Panc1 (cell line): ENCODE measurements at regions not wholly inside any gene's neighbourhood (a gene's known extent, or its start where the extent isn't known, plus 50 kb on each side); places are given as distances from the start of the nearest gene placed in this dataset.
A peak's percentile ranks its signal among the peaks of the same experiment; 100 is the strongest.

Experiments
- ATAC-seq: fragments of 200-7000 bp; cut with Tn5 transposase; 2 replicates; pipeline ENCODE4 v1.9.1; 2020; ENCODE audit warnings: mild to moderate bottlenecking, moderate library complexity
- BruUV-seq: library from RNA; stranded (reverse); fragments of 400-500 nt; replicated peaks from 2 replicates; lab custom pipeline; 2021; lab: Mats Ljungman, UMichigan
- CTCF ChIA-PET: fragments of 300-600 bp; sonication (Branson Sonifier 250); formaldehyde crosslinking; loops from one replicate; lab custom pipeline; 2022; ENCODE audit warnings: antibody characterized with exemption; lab: Charles Lee
- POLR2A ChIA-PET: fragments of 300-600 bp; sonication (Branson Sonifier 250); formaldehyde crosslinking; loops from one replicate; lab custom pipeline; 2022; ENCODE audit warnings: antibody characterized with exemption; lab: Charles Lee
- DNase-seq: peaks from one replicate; pipeline ENCODE4 v3.0.0-alpha.2; 2010; ENCODE audit warnings: low read depth, low spot score
- H3K27ac ChIP-seq: 2 replicates; pipeline ENCODE4 v1.5.1; 2011; ENCODE audit warnings: mild to moderate bottlenecking, low read length, inconsistent platforms
- H3K27me3 ChIP-seq: fragments of 200-500 bp; sonication (Bioruptor generic); 2 replicates; pipeline ENCODE4 v1.6.0; 2014; ENCODE audit warnings: low read length, inconsistent platforms; ENCODE audit not compliant: control insufficient read depth, insufficient read depth
- H3K36me3 ChIP-seq: fragments of 200-500 bp; sonication (Bioruptor generic); 2 replicates; pipeline ENCODE4 v1.5.1; 2014; ENCODE audit warnings: inconsistent platforms, mild to moderate bottlenecking, low read length, moderate library complexity; ENCODE audit not compliant: control insufficient read depth, insufficient read depth
- H3K4me1 ChIP-seq: 2 replicates; pipeline ENCODE4 v1.5.1; 2011; ENCODE audit warnings: inconsistent platforms, mild to moderate bottlenecking, low read length, moderate library complexity; ENCODE audit not compliant: control insufficient read depth, insufficient read depth
- H3K4me3 ChIP-seq, 2 experiments: 2 replicates each; pipeline ENCODE4 v1.5.1; 2011 to 2012; ENCODE audit warnings: low read depth in 2 of 2, low read length in 2 of 2, mild to moderate bottlenecking in 2 of 2, inconsistent platforms in 1 of 2, moderate library complexity in 1 of 2
- H3K9me3 ChIP-seq: fragments of 200-500 bp; sonication (Bioruptor generic); 2 replicates; pipeline ENCODE4 v1.5.1; 2014; ENCODE audit warnings: low read depth, mild to moderate bottlenecking, inconsistent platforms, low read length, moderate library complexity; ENCODE audit not compliant: control insufficient read depth, insufficient read depth
- CTCF ChIP-seq: fragments of 450-650 bp; IDR thresholded peaks from 2 replicates; pipeline ENCODE4 v1.5.1; 2017; ENCODE audit warnings: mild to moderate bottlenecking
- POLR2AphosphoS5 ChIP-seq: IDR thresholded peaks from 2 replicates; pipeline ENCODE4 v1.6.1; 2012; ENCODE audit warnings: mild to moderate bottlenecking, low read depth, low read length, moderate library complexity
- REST ChIP-seq, 2 experiments: IDR thresholded peaks; 2 replicates each; pipeline ENCODE4 v1.6.1; 2011 to 2012; ENCODE audit warnings: low read depth in 2 of 2, control low read depth in 1 of 2, low read length in 1 of 2, mild to moderate bottlenecking in 1 of 2, moderate library complexity in 1 of 2; ENCODE audit not compliant: insufficient read depth in 1 of 2
- SIN3A ChIP-seq: IDR thresholded peaks from 2 replicates; pipeline ENCODE4 v1.6.1; 2012; ENCODE audit warnings: low read depth, mild to moderate bottlenecking, low read length, moderate library complexity, borderline replicate concordance; ENCODE audit not compliant: insufficient read depth
- TCF7L2 ChIP-seq: IDR thresholded peaks from 2 replicates; pipeline ENCODE4 v1.6.1; 2011; ENCODE audit warnings: mild to moderate bottlenecking, low read depth, low read length, inconsistent platforms
- in situ Hi-C: cut with HindIII; loops from 2 replicates; pipeline ENCODE4 v1.10.0; 2016; ENCODE audit warnings: low sequenced_read_pairs, low pct_unique_long_range_greater_than_20kb
- intact Hi-C: fragments of 100-400 bp; cut with micrococcal nuclease; formaldehyde crosslinking; loops from one replicate; pipeline ENCODE4 v1.10.0; 2022; ENCODE audit not compliant: unreplicated experiment

- in situ Hi-C loops, result no loop called here
- ChIA-PET POLR2A (no interaction called here), CTCF (no interaction called here)
- Histone ChIP-seq H3K4me3 (no peak overlapping the region), H3K27ac (no peak overlapping the region), H3K36me3 (no peaks in the 10 kb centered on the region), H3K9me3 (no peaks in the 10 kb centered on the region), H3K27me3 (no peaks in the 10 kb centered on the region), H3K4me1 (no peaks in the 10 kb centered on the region)
- intact Hi-C loops, result no loop called here
- TF ChIP-seq REST (IDR thresholded peaks at IDR 0.05; ENCODE audit: insufficient read depth in 1 of 2, low read depth in 2 of 2, low read length in 1 of 2), result no peak
- TF ChIP-seq SIN3A, result no peak
- TF ChIP-seq CTCF, result no peak
- ATAC-seq (no peak), DNase-seq (no peak)
- no TSS peak for BruUV-seq
Observed at GRCh38 chr2:234580686-234581085, 83.8 kb upstream of the ARL4C start.

- CTCF ChIA-PET, result no interaction called here
- peak; percentile 50 for ATAC-seq
- POLR2A ChIA-PET, result no interaction called here
- no peak for DNase-seq
- intact Hi-C loops (no loop called here), in situ Hi-C loops (no loop called here)
- no peaks in the 10 kb centered on the region for H3K4me1 ChIP-seq
- no peak overlapping the region for H3K27ac ChIP-seq
- TF ChIP-seq SIN3A (no peak), TCF7L2 (no peak), POLR2AphosphoS5 (no peak), REST (IDR thresholded peaks at IDR 0.05; ENCODE audit: insufficient read depth in 1 of 2, low read depth in 2 of 2, low read length in 1 of 2) (no peak), CTCF (no peak)
- no peaks in the 10 kb centered on the region for H3K9me3 ChIP-seq
- H3K36me3 ChIP-seq, result no peaks in the 10 kb centered on the region
- H3K27me3 ChIP-seq, result no peaks in the 10 kb centered on the region
- H3K4me3 ChIP-seq, result no peak overlapping the region
- BruUV-seq, result no TSS peak
Observed at GRCh38 chr2:234579231-234579962, 82.5 kb upstream of the ARL4C start.
